IMR-90 (cell line): ENCODE measurements at regions not wholly inside any gene's neighbourhood (a gene's known extent, or its start where the extent isn't known, plus 50 kb on each side); places are given as distances from the start of the nearest gene placed in this dataset.

Experiments
- ATAC-seq: fragments of 200-7000 bp; cut with Tn5 transposase; 2 replicates; pipeline ENCODE4 v1.9.1; 2020; ENCODE audit warnings: low read depth, mild to moderate bottlenecking, moderate library complexity
- BruUV-seq: library from RNA; stranded (reverse); fragments of 400-500 nt; replicated peaks from 2 replicates; lab custom pipeline; 2021; lab: Mats Ljungman, UMichigan
- CTCF ChIA-PET: fragments of 300-600 bp; formaldehyde crosslinking; extraction: SDS; loops from one replicate; lab custom pipeline; 2021; ENCODE audit warnings: antibody characterized with exemption; lab: Yijun Ruan, JAX
- POLR2A ChIA-PET: fragments of 300-600 bp; sonication (Branson Sonifier 250); formaldehyde crosslinking; loops from one replicate; lab custom pipeline; 2022; ENCODE audit warnings: antibody characterized with exemption; ENCODE audit not compliant: unreplicated experiment; lab: Charles Lee
- DNase-seq: peaks from one replicate; pipeline ENCODE4 v3.0.0; 2013
- H2AFZ ChIP-seq: replicated peaks from 2 replicates; pipeline ENCODE3; 2013; ENCODE audit warnings: low read length, mild to moderate bottlenecking; ENCODE audit not compliant: poor library complexity
- H2AK5ac ChIP-seq: 2 replicates; pipeline ENCODE4 v1.6.1; 2013; ENCODE audit warnings: low read depth, low read length, inconsistent platforms
- H2AK9ac ChIP-seq: replicated peaks from 2 replicates; pipeline ENCODE3; 2013; ENCODE audit warnings: mild to moderate bottlenecking, low read depth, low read length, moderate library complexity; ENCODE audit not compliant: poor library complexity
- H2BK120ac ChIP-seq: 2 replicates; pipeline ENCODE4 v1.6.1; 2013; ENCODE audit warnings: low read depth, low read length, inconsistent platforms
- H2BK15ac ChIP-seq: 3 replicates; pipeline ENCODE4 v1.6.1; 2013; ENCODE audit warnings: low read depth, low read length, inconsistent platforms
- H2BK20ac ChIP-seq: 2 replicates; pipeline ENCODE4 v1.6.1; 2013; ENCODE audit warnings: low read depth, mild to moderate bottlenecking, inconsistent platforms, low read length, moderate library complexity
- H2BK5ac ChIP-seq: 2 replicates; pipeline ENCODE4 v1.6.1; 2013; ENCODE audit warnings: mild to moderate bottlenecking, low read depth, low read length, inconsistent platforms; ENCODE audit not compliant: poor library complexity, severe bottlenecking
- H3K14ac ChIP-seq: replicated peaks from 2 replicates; pipeline ENCODE4 v1.6.1; 2013; ENCODE audit warnings: low read depth, low read length, inconsistent platforms
- H3K18ac ChIP-seq: 2 replicates; pipeline ENCODE4 v1.6.1; 2013; ENCODE audit warnings: low read depth, low read length, control low read depth
- H3K23ac ChIP-seq: 2 replicates; pipeline ENCODE4 v1.6.1; 2013; ENCODE audit warnings: low read depth, low read length, inconsistent platforms
- H3K27ac ChIP-seq: 2 replicates; pipeline ENCODE4 v1.5.1; 2013; ENCODE audit warnings: mild to moderate bottlenecking, control low read depth, low read length; ENCODE audit not compliant: insufficient read depth
- H3K27me3 ChIP-seq: 2 replicates; pipeline ENCODE4 v1.6.1; 2013; ENCODE audit warnings: low read length; ENCODE audit not compliant: control insufficient read depth, insufficient read depth
- H3K36me3 ChIP-seq: 2 replicates; pipeline ENCODE4 v1.6.1; 2013; ENCODE audit warnings: low read length, mixed read lengths; ENCODE audit not compliant: control insufficient read depth, insufficient read depth
- H3K4ac ChIP-seq: 2 replicates; pipeline ENCODE4 v1.6.1; 2013; ENCODE audit warnings: low read depth, low read length, inconsistent platforms
- H3K4me1 ChIP-seq: 2 replicates; pipeline ENCODE4 v1.6.1; 2013; ENCODE audit warnings: low read length, mixed read lengths; ENCODE audit not compliant: control insufficient read depth, insufficient read depth
- H3K4me2 ChIP-seq: 2 replicates; pipeline ENCODE4 v1.6.1; 2013; ENCODE audit warnings: low read depth, mild to moderate bottlenecking, control low read depth, low read length, moderate library complexity
- H3K4me3 ChIP-seq: 2 replicates; pipeline ENCODE4 v1.5.1; 2013; ENCODE audit warnings: low read depth, mild to moderate bottlenecking, control low read depth, low read length, moderate library complexity; ENCODE audit not compliant: insufficient read depth
- H3K56ac ChIP-seq: 2 replicates; pipeline ENCODE4 v1.6.1; 2013; ENCODE audit warnings: low read length, inconsistent platforms; ENCODE audit not compliant: insufficient read depth; ENCODE audit errors: extremely low read depth
- H3K79me1 ChIP-seq, 2 experiments: 2 replicates each; pipeline ENCODE4 v1.6.1; 2013; ENCODE audit warnings: low read length in 2 of 2, inconsistent platforms in 1 of 2, low read depth in 1 of 2
- H3K9ac ChIP-seq: 2 replicates; pipeline ENCODE4 v1.6.1; 2013; ENCODE audit warnings: low read depth, low read length, control low read depth
- H3K9me1 ChIP-seq: 2 replicates; pipeline ENCODE4 v1.6.1; 2013; ENCODE audit warnings: low read length, inconsistent platforms; ENCODE audit not compliant: insufficient read depth
- H3K9me3 ChIP-seq: 2 replicates; pipeline ENCODE4 v1.6.1; 2013; ENCODE audit warnings: low read length; ENCODE audit not compliant: control insufficient read depth, insufficient read depth
- H4K20me1 ChIP-seq: 2 replicates; pipeline ENCODE4 v1.6.1; 2013; ENCODE audit warnings: low read length, inconsistent platforms; ENCODE audit not compliant: insufficient read depth
- H4K5ac ChIP-seq: 2 replicates; pipeline ENCODE4 v1.6.1; 2013; ENCODE audit warnings: mild to moderate bottlenecking, low read depth, low read length, control low read depth
- H4K8ac ChIP-seq, 2 experiments: 2 replicates each; pipeline ENCODE4 v1.6.1; 2013; ENCODE audit warnings: low read depth in 2 of 2, low read length in 2 of 2, control low read depth in 1 of 2, inconsistent platforms in 1 of 2
- H4K91ac ChIP-seq: 2 replicates; pipeline ENCODE4 v1.6.1; 2013; ENCODE audit warnings: low read depth, low read length, inconsistent platforms; ENCODE audit not compliant: insufficient read depth
- MAZ ChIP-seq: IDR thresholded peaks from 2 replicates; pipeline ENCODE4 v1.6.1; 2012; ENCODE audit warnings: low read depth, mild to moderate bottlenecking, low read length, improper control_type of control experiment, moderate library complexity, borderline replicate concordance
- dilution Hi-C: fragments of 300-500 bp; cut with HindIII; formaldehyde crosslinking; loops from one replicate; pipeline ENCODE4 v1.14.3; 2018; ENCODE audit warnings: low sequenced_read_pairs; ENCODE audit not compliant: unreplicated experiment
- in situ Hi-C: fragments of 300-500 bp; cut with MboI; formaldehyde crosslinking; loops from 3 replicates; pipeline ENCODE4 v1.14.3; 2019; ENCODE audit warnings: low sequenced_read_pairs, inconsistent platforms, mixed read lengths
- intact Hi-C: fragments of 100-400 bp; cut with micrococcal nuclease; formaldehyde crosslinking; loops from 2 replicates; pipeline ENCODE4 v1.10.0; 2022

GRCh38 chr12:92412856-92413255 lies 267.2 kb upstream of the BTG1 start:
- no peak overlapping the region for H4K8ac ChIP-seq

More at GRCh38 chr12:92412856-92413255, 267.2 kb upstream of the BTG1 start:
- Histone ChIP-seq H3K23ac (no peak overlapping the region), H4K5ac (no peak overlapping the region), H2AK9ac (no peak overlapping the region), H3K4me3 (no peak overlapping the region), H3K56ac (no peak overlapping the region), H2BK120ac (no peak overlapping the region), H3K79me1 (no peaks in the 10 kb centered on the region), H2BK5ac (no peak overlapping the region), H2BK15ac (no peak overlapping the region), H3K9ac (no peak overlapping the region), H3K4ac (no peak overlapping the region), H3K4me2 (no peak overlapping the region), H2AK5ac (no peak overlapping the region), H2BK20ac (no peak overlapping the region), H3K4me1 (no peaks in the 10 kb centered on the region), H3K18ac (no peak overlapping the region), H2AFZ (no peak overlapping the region), H3K14ac (no peak overlapping the region), H3K9me1 (no peaks in the 10 kb centered on the region), H3K9me3 (0 out of 2 replicates have a peak, but pooled peaks cover 2% of the 10 kb centered on the region), H4K20me1 (no peaks in the 10 kb centered on the region), H3K36me3 (no peaks in the 10 kb centered on the region), H3K27me3 (no peaks in the 10 kb centered on the region), H4K91ac (no peak overlapping the region), H3K27ac (no peak overlapping the region)
- POLR2A ChIA-PET = interaction anchor here (0.7 kb wide), 1 partner anchor 267 kb away, joined by 3 read pairs; the partner anchor contains the start of gene BTG1
- dilution Hi-C loops (no loop called here), intact Hi-C loops (no loop called here), in situ Hi-C loops (no loop called here)
- TF ChIP-seq MAZ = no peak
- CTCF ChIA-PET = no interaction called here
- no TSS peak for BruUV-seq
- peak; percentile 10 for DNase-seq
- no peak for ATAC-seq
